ENCODE measurements at regions not wholly inside any gene's neighbourhood (a gene's known extent, or its start where the extent isn't known, plus 50 kb on each side); places are given as distances from the start of the nearest gene placed in this dataset.

GRCh38 chr9:26165426-26165825 is 487.2 kb upstream of the TUSC1 start:
- intact Hi-C loops (cut with micrococcal nuclease; ENCODE audit: unreplicated experiment) = no loop called here
- Histone ChIP-seq H4K20me1 (ENCODE audit: insufficient read depth, low read length) (no peaks in the 10 kb centered on the region), H3K4me1 (ENCODE audit: insufficient read depth, low read length, poor library complexity, severe bottlenecking) (no peaks in the 10 kb centered on the region), H3K4me3 (ENCODE audit: low read depth, low read length, poor library complexity, severe bottlenecking) (no peak overlapping the region), H3K79me2 (ENCODE audit: insufficient read depth, low read depth, low read length) (no peaks in the 10 kb centered on the region), H3K9me2 (ENCODE audit: insufficient read depth, low read length) (no peaks in the 10 kb centered on the region), H3K9me3 (ENCODE audit: low read length) (no peaks in the 10 kb centered on the region), H3K27ac (ENCODE audit: low read depth, low read length, poor library complexity, severe bottlenecking) (no peak overlapping the region), H2AFZ (ENCODE audit: low read length) (no peak overlapping the region), H3K36me3 (ENCODE audit: insufficient read depth, low read length) (no peaks in the 10 kb centered on the region), H3K4me2 (ENCODE audit: low read length) (no peak overlapping the region)
- BruUV-seq (replicated peaks) = no TSS peak
- no peak for DNase-seq (ENCODE audit: low spot score)
- ChIA-PET POLR2A (no interaction called here), CTCF (ENCODE audit: unreplicated experiment) (no interaction called here)
- TF ChIP-seq EZH2phosphoT487 (IDR thresholded peaks at IDR 0.05; ENCODE audit: borderline replicate concordance, low read depth, low read length) (no peak), CTCF (conservative IDR thresholded peaks at IDR 0.05; ENCODE audit: low read length) (no peak)

GRCh38 chr9:26163931-26164330 is 485.7 kb upstream of the TUSC1 start:
- Histone ChIP-seq H3K27ac (ENCODE audit: low read depth, low read length, poor library complexity, severe bottlenecking) (no peak overlapping the region), H4K20me1 (ENCODE audit: insufficient read depth, low read length) (no peaks in the 10 kb centered on the region), H3K9me2 (ENCODE audit: insufficient read depth, low read length) (no peaks in the 10 kb centered on the region), H2AFZ (ENCODE audit: low read length) (no peak overlapping the region), H3K4me2 (ENCODE audit: low read length) (no peak overlapping the region), H3K79me2 (ENCODE audit: insufficient read depth, low read depth, low read length) (no peaks in the 10 kb centered on the region), H3K4me1 (ENCODE audit: insufficient read depth, low read length, poor library complexity, severe bottlenecking) (no peaks in the 10 kb centered on the region), H3K36me3 (ENCODE audit: insufficient read depth, low read length) (no peaks in the 10 kb centered on the region), H3K9me3 (ENCODE audit: low read length) (no peaks in the 10 kb centered on the region), H3K4me3 (ENCODE audit: low read depth, low read length, poor library complexity, severe bottlenecking) (no peak overlapping the region)
- DNase-seq (ENCODE audit: low spot score) = no peak
- intact Hi-C loops (cut with micrococcal nuclease; ENCODE audit: unreplicated experiment) = no loop called here
- ChIA-PET POLR2A (no interaction called here), CTCF (ENCODE audit: unreplicated experiment) (no interaction called here)
- TF ChIP-seq EZH2phosphoT487 (IDR thresholded peaks at IDR 0.05; ENCODE audit: borderline replicate concordance, low read depth, low read length) = no peak
- no peak for TF ChIP-seq CTCF (conservative IDR thresholded peaks at IDR 0.05; ENCODE audit: low read length)
- BruUV-seq (replicated peaks) = no TSS peak

GRCh38 chr9:26159575-26160392 is 481.5 kb upstream of the TUSC1 start:
- CTCF ChIA-PET (ENCODE audit: unreplicated experiment) = no interaction called here
- H4K20me1 ChIP-seq (ENCODE audit: insufficient read depth, low read length) = no peaks in the 10 kb centered on the region
- no TSS peak for BruUV-seq (replicated peaks)
- H3K4me2 ChIP-seq (ENCODE audit: low read length) = no peak overlapping the region
- DNase-seq (ENCODE audit: low spot score) = no peak
- H3K36me3 ChIP-seq (ENCODE audit: insufficient read depth, low read length) = no peaks in the 10 kb centered on the region
- TF ChIP-seq EZH2phosphoT487 (IDR thresholded peaks at IDR 0.05; ENCODE audit: borderline replicate concordance, low read depth, low read length) (no peak), CTCF (conservative IDR thresholded peaks at IDR 0.05; ENCODE audit: low read length) (no peak)
- H3K27ac ChIP-seq (ENCODE audit: low read depth, low read length, poor library complexity, severe bottlenecking) = no peak overlapping the region
- H3K79me2 ChIP-seq (ENCODE audit: insufficient read depth, low read depth, low read length) = no peaks in the 10 kb centered on the region
- H3K4me3 ChIP-seq (ENCODE audit: low read depth, low read length, poor library complexity, severe bottlenecking) = no peak overlapping the region
- no peaks in the 10 kb centered on the region for H3K4me1 ChIP-seq (ENCODE audit: insufficient read depth, low read length, poor library complexity, severe bottlenecking)
- no peaks in the 10 kb centered on the region for H3K9me2 ChIP-seq (ENCODE audit: insufficient read depth, low read length)
- POLR2A ChIA-PET = interaction anchor here (0.6 to 0.7 kb wide), 3 partner anchors 9 to 21 kb away, joined by 3 to 4 read pairs (median 3); no protein-coding TSS in a partner anchor
- intact Hi-C loops (cut with micrococcal nuclease; ENCODE audit: unreplicated experiment) = no loop called here
- H2AFZ ChIP-seq (ENCODE audit: low read length) = no peak overlapping the region
- H3K9me3 ChIP-seq (ENCODE audit: low read length) = no peaks in the 10 kb centered on the region

All from OCI-LY7 (cell line).